H9 (cell line): ENCODE measurements at regions not wholly inside any gene's neighbourhood (a gene's known extent, or its start where the extent isn't known, plus 50 kb on each side); places are given as distances from the start of the nearest gene placed in this dataset.

Experiments used
- DNase-seq: peaks from one replicate; pipeline ENCODE4 v3.0.0-alpha.2; 2017
- H2AFZ ChIP-seq: one replicate; pipeline ENCODE4 v1.6.1; 2013; ENCODE audit warnings: mild to moderate bottlenecking, low read length, control low read depth, moderate library complexity
- H2AK5ac ChIP-seq: 2 replicates; pipeline ENCODE4 v1.6.1; 2013; ENCODE audit warnings: low read length, control low read depth, mixed read lengths; ENCODE audit not compliant: insufficient read length
- H2BK120ac ChIP-seq: one replicate; pipeline ENCODE4 v1.6.1; 2013; ENCODE audit warnings: low read depth, mild to moderate bottlenecking, low read length, control low read depth, inconsistent platforms; ENCODE audit not compliant: poor library complexity, severe bottlenecking
- H2BK12ac ChIP-seq: 2 replicates; pipeline ENCODE4 v1.6.1; 2013; ENCODE audit warnings: low read length, control low read depth, mixed read lengths, low read depth; ENCODE audit not compliant: insufficient read length
- H2BK15ac ChIP-seq: 2 replicates; pipeline ENCODE4 v1.6.1; 2013; ENCODE audit warnings: low read depth, low read length, control low read depth
- H2BK20ac ChIP-seq: one replicate; pipeline ENCODE4 v1.6.1; 2013; ENCODE audit warnings: low read depth, mild to moderate bottlenecking, low read length, control low read depth, inconsistent platforms; ENCODE audit not compliant: poor library complexity, severe bottlenecking
- H2BK5ac ChIP-seq: 2 replicates; pipeline ENCODE4 v1.6.1; 2013; ENCODE audit warnings: low read length, control low read depth, mixed read lengths; ENCODE audit not compliant: insufficient read length
- H3K14ac ChIP-seq: 2 replicates; pipeline ENCODE4 v1.6.1; 2013; ENCODE audit warnings: low read length, control low read depth; ENCODE audit not compliant: insufficient read depth
- H3K18ac ChIP-seq: 2 replicates; pipeline ENCODE4 v1.6.1; 2013; ENCODE audit warnings: low read depth, mild to moderate bottlenecking, mixed read lengths, low read length, control low read depth; ENCODE audit not compliant: insufficient read length
- H3K23ac ChIP-seq: 2 replicates; pipeline ENCODE4 v1.6.1; 2013; ENCODE audit warnings: low read length, control low read depth, mixed read lengths, low read depth; ENCODE audit not compliant: insufficient read length
- H3K23me2 ChIP-seq: 2 replicates; pipeline ENCODE4 v1.6.1; 2013; ENCODE audit warnings: low read depth, mild to moderate bottlenecking, mixed read lengths, low read length, control low read depth; ENCODE audit not compliant: insufficient read length, poor library complexity, severe bottlenecking
- H3K27ac ChIP-seq: 2 replicates; pipeline ENCODE4 v1.5.1; 2013; ENCODE audit warnings: low read length, control low read depth, mixed read lengths, low read depth; ENCODE audit not compliant: insufficient read length
- H3K27me3 ChIP-seq: 2 replicates; pipeline ENCODE4 v1.6.1; 2013; ENCODE audit warnings: low read length, control low read depth, inconsistent platforms; ENCODE audit not compliant: insufficient read depth
- H3K4ac ChIP-seq: 2 replicates; pipeline ENCODE4 v1.6.1; 2013; ENCODE audit warnings: low read depth, mild to moderate bottlenecking, control low read depth, inconsistent platforms, low read length, moderate library complexity
- H3K4me1 ChIP-seq: 2 replicates; pipeline ENCODE4 v1.6.1; 2013; ENCODE audit warnings: low read length, control low read depth, inconsistent platforms; ENCODE audit not compliant: insufficient read depth
- H3K4me2 ChIP-seq: 2 replicates; pipeline ENCODE4 v1.6.1; 2013; ENCODE audit warnings: low read length, control low read depth, mixed read lengths; ENCODE audit not compliant: insufficient read length, insufficient read depth
- H3K56ac ChIP-seq: 2 replicates; pipeline ENCODE4 v1.6.1; 2013; ENCODE audit warnings: low read depth, mild to moderate bottlenecking, mixed read lengths, low read length, control low read depth; ENCODE audit not compliant: insufficient read length
- H3K79me1 ChIP-seq: 2 replicates; pipeline ENCODE4 v1.6.1; 2013; ENCODE audit warnings: low read depth, mild to moderate bottlenecking, moderate library complexity, low read length, control low read depth, inconsistent platforms; ENCODE audit not compliant: insufficient read depth, poor library complexity, severe bottlenecking
- H3K79me2 ChIP-seq: 2 replicates; pipeline ENCODE4 v1.6.1; 2013; ENCODE audit warnings: low read length, control low read depth, inconsistent platforms; ENCODE audit not compliant: insufficient read depth
- H3K9ac ChIP-seq: 2 replicates; pipeline ENCODE4 v1.6.1; 2013; ENCODE audit warnings: low read length, control low read depth, mixed read lengths; ENCODE audit not compliant: insufficient read length; ENCODE audit errors: extremely low read depth
- H3K9me3 ChIP-seq: one replicate; pipeline ENCODE4 v1.6.1; 2013; ENCODE audit warnings: low read depth, low read length, inconsistent platforms; ENCODE audit not compliant: control insufficient read depth
- H3T11ph ChIP-seq: one replicate; pipeline ENCODE4 v1.6.1; 2013; ENCODE audit warnings: mild to moderate bottlenecking, low read length, control low read depth, inconsistent platforms
- H4K20me1 ChIP-seq: one replicate; pipeline ENCODE4 v1.6.1; 2013; ENCODE audit not compliant: control insufficient read depth, insufficient read length, insufficient read depth
- H4K5ac ChIP-seq: 2 replicates; pipeline ENCODE4 v1.6.1; 2013; ENCODE audit warnings: low read depth, mild to moderate bottlenecking, mixed read lengths, low read length, control low read depth; ENCODE audit not compliant: insufficient read length
- H4K8ac ChIP-seq: replicated peaks from 2 replicates; pipeline ENCODE4 v1.6.1; 2013; ENCODE audit warnings: low read length, control low read depth, mixed read lengths, low read depth; ENCODE audit not compliant: insufficient read length
- H4K91ac ChIP-seq: 2 replicates; pipeline ENCODE4 v1.6.1; 2013; ENCODE audit warnings: low read depth, mild to moderate bottlenecking, moderate library complexity, mixed read lengths, low read length, control low read depth; ENCODE audit not compliant: insufficient read length
- H3K27ac Mint-ChIP-seq, 3 experiments: 2 replicates in 2 of 3; 3 replicates in 1 of 3; pipeline ENCODE4 v1.8.0; 2020 to 2021; ENCODE audit warnings: mixed read lengths in 3 of 3, mild to moderate bottlenecking in 1 of 3, moderate library complexity in 1 of 3
- H3K27me3 Mint-ChIP-seq: 2 replicates; pipeline ENCODE4 v1.8.0; 2021; ENCODE audit warnings: low read depth, mild to moderate bottlenecking, moderate library complexity, mixed read lengths
- H3K36me3 Mint-ChIP-seq, 3 experiments: 2 replicates in 2 of 3; 3 replicates in 1 of 3; pipeline ENCODE4 v1.8.0; 2020 to 2021; ENCODE audit warnings: low read depth in 3 of 3, mixed read lengths in 3 of 3; ENCODE audit not compliant: insufficient read depth in 1 of 3
- H3K4me1 Mint-ChIP-seq, 2 experiments: 2 replicates each; pipeline ENCODE4 v1.8.0; 2020; ENCODE audit warnings: mixed read lengths in 2 of 2
- H3K4me3 Mint-ChIP-seq, 2 experiments: 2 replicates in 1 of 2; 3 replicates in 1 of 2; pipeline ENCODE4 v1.8.0; 2020 to 2021; ENCODE audit warnings: mild to moderate bottlenecking in 2 of 2, mixed read lengths in 2 of 2, moderate library complexity in 1 of 2
- H3K9me3 Mint-ChIP-seq, 2 experiments: 2 replicates in 1 of 2; 3 replicates in 1 of 2; pipeline ENCODE4 v1.8.0; 2020; ENCODE audit warnings: mild to moderate bottlenecking in 2 of 2, mixed read lengths in 2 of 2, moderate library complexity in 1 of 2
- WGBS: extraction: QIAGEN DNeasy Blood & Tissue Kit; methylation state at CpG from one replicate; pipeline ENCODE4 v1.1.7; 2013; ENCODE audit warnings: missing lambda C conversion rate, low lambda C conversion rate, mixed read lengths; ENCODE audit not compliant: insufficient read length; ENCODE audit errors: extremely low coverage; 5-methylcytosine and 5-hydroxymethylcytosine counted together
- TF ChIP-seq, protein P1 (sequence below): fragments of 200-600 bp; sonication (generic); conservative IDR thresholded peaks from 3 replicates; pipeline ENCODE4 v1.8.0; 2021; ENCODE audit warnings: antibody characterized with exemption, mild to moderate bottlenecking

DNA sequence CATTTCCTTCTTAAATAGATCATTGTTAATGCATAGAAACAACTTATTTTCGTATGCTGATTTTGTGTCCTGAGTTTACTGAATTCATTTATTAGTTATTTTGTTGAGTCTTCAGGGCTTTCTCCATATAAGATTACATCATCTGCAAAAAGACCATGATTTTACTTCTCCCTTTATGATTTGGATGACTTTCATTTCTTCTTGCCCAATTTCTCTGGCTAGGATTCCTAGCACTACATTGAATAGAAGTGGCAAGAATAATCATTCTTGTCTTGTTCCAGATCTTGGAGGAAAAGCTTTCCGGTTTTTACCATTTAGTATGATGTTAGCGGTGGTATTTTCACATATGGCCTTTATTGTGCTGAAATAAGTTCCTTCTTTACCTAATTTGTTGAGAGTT is 303.0 kb upstream of the RTL1 start:
- Histone ChIP-seq H4K20me1 (no peaks in the 10 kb centered on the region), H2BK20ac (no peak overlapping the region), H3T11ph (no peak overlapping the region), H3K79me2 (no peaks in the 10 kb centered on the region), H3K9me3 (peaks cover 6% of the 10 kb centered on the region), H4K91ac (no peak overlapping the region), H3K18ac (no peak overlapping the region), H3K4me2 (no peak overlapping the region), H3K79me1 (no peaks in the 10 kb centered on the region), H3K23me2 (no peaks in the 10 kb centered on the region), H2BK5ac (no peak overlapping the region), H3K9ac (no peak overlapping the region), H3K23ac (no peak overlapping the region), H4K5ac (no peak overlapping the region), H4K8ac (no peak overlapping the region), H3K56ac (no peak overlapping the region), H3K27me3 (no peaks in the 10 kb centered on the region), H2AFZ (no peak overlapping the region), H3K4ac (no peak overlapping the region), H2BK12ac (no peak overlapping the region), H2BK120ac (no peak overlapping the region), H2AK5ac (no peak overlapping the region), H3K27ac (no peak overlapping the region), H3K14ac (no peak overlapping the region), H2BK15ac (no peak overlapping the region), H3K4me1 (no peaks in the 10 kb centered on the region)
- no CpG with 5 or more reads among the region's 3 CpGs for WGBS
- DNase-seq, result no peak
- Mint-ChIP-seq H3K27me3 (peaks cover 11% of the 10 kb centered on the region), H3K27ac (no peak overlapping the region), H3K4me3 (no peak overlapping the region), H3K9me3 (peaks cover 53 to 73% of the 10 kb centered on the region in 2 experiments), H3K36me3 (peaks cover 2 to 11% (median 10%) of the 10 kb centered on the region in 3 experiments), H3K4me1 (no peaks in the 10 kb centered on the region)
- TF ChIP-seq, protein P1, sequence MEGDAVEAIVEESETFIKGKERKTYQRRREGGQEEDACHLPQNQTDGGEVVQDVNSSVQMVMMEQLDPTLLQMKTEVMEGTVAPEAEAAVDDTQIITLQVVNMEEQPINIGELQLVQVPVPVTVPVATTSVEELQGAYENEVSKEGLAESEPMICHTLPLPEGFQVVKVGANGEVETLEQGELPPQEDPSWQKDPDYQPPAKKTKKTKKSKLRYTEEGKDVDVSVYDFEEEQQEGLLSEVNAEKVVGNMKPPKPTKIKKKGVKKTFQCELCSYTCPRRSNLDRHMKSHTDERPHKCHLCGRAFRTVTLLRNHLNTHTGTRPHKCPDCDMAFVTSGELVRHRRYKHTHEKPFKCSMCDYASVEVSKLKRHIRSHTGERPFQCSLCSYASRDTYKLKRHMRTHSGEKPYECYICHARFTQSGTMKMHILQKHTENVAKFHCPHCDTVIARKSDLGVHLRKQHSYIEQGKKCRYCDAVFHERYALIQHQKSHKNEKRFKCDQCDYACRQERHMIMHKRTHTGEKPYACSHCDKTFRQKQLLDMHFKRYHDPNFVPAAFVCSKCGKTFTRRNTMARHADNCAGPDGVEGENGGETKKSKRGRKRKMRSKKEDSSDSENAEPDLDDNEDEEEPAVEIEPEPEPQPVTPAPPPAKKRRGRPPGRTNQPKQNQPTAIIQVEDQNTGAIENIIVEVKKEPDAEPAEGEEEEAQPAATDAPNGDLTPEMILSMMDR, result no peak
